CD4-positive, alpha-beta T cell treated with Interleukin-12 subunit alpha and Interleukin-12 subunit beta, for 1 hour (primary cell): ENCODE measurements at regions not wholly inside any gene's neighbourhood (a gene's known extent, or its start where the extent isn't known, plus 50 kb on each side); places are given as distances from the start of the nearest gene placed in this dataset.

Source experiments
- DNase-seq: peaks from one replicate; pipeline ENCODE4 v3.0.0-alpha.2; 2020

GRCh38 chr10:63749915-63750314 is 228.7 kb downstream of the REEP3 start:
- no peak for DNase-seq

GRCh38 chr10:63751836-63752235 is 230.6 kb downstream of the REEP3 start:
- DNase-seq, result no peak

GRCh38 chr10:63752318-63752717 is 231.1 kb downstream of the REEP3 start:
- DNase-seq, result no peak

- no peak for DNase-seq
These were observed 232.6 kb downstream of the REEP3 start for GRCh38 chr10:63753808-63754207.

- DNase-seq, result no peak
These were observed 234.2 kb downstream of the REEP3 start for GRCh38 chr10:63755441-63755840.

GRCh38 chr10:63757067-63757466 is 235.9 kb downstream of the REEP3 start:
- no peak for DNase-seq

GRCh38 chr10:63758080-63758479 is 236.9 kb downstream of the REEP3 start:
- DNase-seq, result no peak

- DNase-seq, result no peak
These were observed 238.1 kb downstream of the REEP3 start for GRCh38 chr10:63759335-63759734.

- no peak for DNase-seq
These were observed 239.0 kb downstream of the REEP3 start for GRCh38 chr10:63760034-63760707.

- no peak for DNase-seq
These were observed 239.5 kb downstream of the REEP3 start for GRCh38 chr10:63760708-63761047.

GRCh38 chr10:63761243-63761642 is 240.0 kb downstream of the REEP3 start:
- DNase-seq, result no peak

- no peak for DNase-seq
These were observed 242.5 kb downstream of the REEP3 start for GRCh38 chr10:63763744-63764143.

- no peak for DNase-seq
These were observed 243.9 kb downstream of the REEP3 start for GRCh38 chr10:63765126-63765525.

- no peak for DNase-seq
These were observed 245.5 kb downstream of the REEP3 start for GRCh38 chr10:63766745-63767137.

GRCh38 chr10:63767138-63767801 is 246.1 kb downstream of the REEP3 start:
- DNase-seq, result no peak

GRCh38 chr10:63769367-63769766 is 248.2 kb downstream of the REEP3 start:
- no peak for DNase-seq

- DNase-seq, result no peak
These were observed 249.3 kb downstream of the REEP3 start for GRCh38 chr10:63770523-63770922.

- no peak for DNase-seq
These were observed 251.3 kb downstream of the REEP3 start for GRCh38 chr10:63772491-63772890.

GRCh38 chr10:63773106-63773505 is 251.9 kb downstream of the REEP3 start:
- no peak for DNase-seq

- DNase-seq, result no peak
These were observed 252.8 kb downstream of the REEP3 start for GRCh38 chr10:63773962-63774361.

- no peak for DNase-seq
These were observed 258.9 kb downstream of the REEP3 start for GRCh38 chr10:63780101-63780500.

- DNase-seq, result no peak
These were observed 260.0 kb downstream of the REEP3 start for GRCh38 chr10:63781226-63781625.

GRCh38 chr10:63783882-63784281 is 262.7 kb downstream of the REEP3 start:
- no peak for DNase-seq

- no peak for DNase-seq
These were observed 267.1 kb downstream of the REEP3 start for GRCh38 chr10:63788152-63788821.
